Activated gamma-delta T cell treated with anti-CD3 and anti-CD28 coated beads, Interleukin-2, amount 50 U/mL, for 16 hours (primary cell): ENCODE measurements at regions not wholly inside any gene's neighbourhood (a gene's known extent, or its start where the extent isn't known, plus 50 kb on each side); places are given as distances from the start of the nearest gene placed in this dataset.
"Not testable (repeated sequence)": the region's sequence is repeated elsewhere in the genome, so short reads cannot be mapped to it uniquely, and the experiment has no call there.

Experiments
- DNase-seq: peaks from one replicate; pipeline ENCODE4 v3.0.0-alpha.2; 2020; ENCODE audit warnings: low read depth

DNA sequence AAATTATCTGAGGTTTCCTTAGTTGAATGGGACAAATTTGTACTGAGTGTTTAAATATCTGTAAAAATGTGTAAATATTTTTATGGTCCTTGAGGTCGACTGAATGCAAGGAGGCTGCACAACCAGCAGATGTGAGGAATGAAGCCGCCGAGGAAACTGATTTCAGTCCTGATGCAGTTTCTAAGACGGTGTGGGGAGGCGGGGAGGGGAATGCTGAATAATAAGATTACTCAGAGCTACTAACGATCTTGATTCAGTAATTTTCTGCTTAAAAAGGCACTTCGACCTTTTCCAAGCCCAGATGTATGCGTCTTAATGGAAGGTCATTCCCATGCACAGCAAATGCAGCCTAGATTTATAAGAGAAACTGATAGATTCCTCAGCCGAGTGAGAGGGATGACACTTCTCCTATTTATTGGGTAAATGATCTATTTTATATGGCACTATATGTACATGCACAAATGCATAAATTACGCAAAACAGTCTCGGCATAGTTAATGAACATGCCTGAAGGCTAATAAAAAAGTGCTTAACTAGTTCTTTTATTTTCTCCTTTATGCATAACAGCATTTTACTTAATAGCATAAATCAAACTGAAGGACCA, 167.6 kb upstream of the PITRM1 start:
- no peak for DNase-seq

DNA sequence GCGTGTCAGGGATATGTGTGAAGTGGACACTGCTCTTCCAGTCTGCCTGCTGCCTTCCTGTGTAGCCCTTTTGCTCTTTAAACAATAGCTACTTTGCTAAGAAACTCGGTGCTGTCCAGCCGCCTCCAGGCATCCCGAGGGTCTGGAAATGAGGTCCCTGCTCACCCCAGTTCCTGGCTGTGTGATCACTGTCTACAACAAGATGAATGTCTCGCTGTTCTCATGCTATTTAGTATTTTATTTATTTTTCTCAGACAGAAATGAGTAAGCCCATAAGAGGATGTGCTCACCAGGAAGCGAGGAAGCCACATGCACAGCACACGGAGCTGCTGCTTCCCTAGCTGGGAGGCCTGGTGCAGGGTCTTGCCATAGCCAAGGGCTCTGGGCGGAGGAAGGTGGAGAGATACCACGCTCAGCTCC, 167.0 kb upstream of the PITRM1 start:
- no peak for DNase-seq

DNA sequence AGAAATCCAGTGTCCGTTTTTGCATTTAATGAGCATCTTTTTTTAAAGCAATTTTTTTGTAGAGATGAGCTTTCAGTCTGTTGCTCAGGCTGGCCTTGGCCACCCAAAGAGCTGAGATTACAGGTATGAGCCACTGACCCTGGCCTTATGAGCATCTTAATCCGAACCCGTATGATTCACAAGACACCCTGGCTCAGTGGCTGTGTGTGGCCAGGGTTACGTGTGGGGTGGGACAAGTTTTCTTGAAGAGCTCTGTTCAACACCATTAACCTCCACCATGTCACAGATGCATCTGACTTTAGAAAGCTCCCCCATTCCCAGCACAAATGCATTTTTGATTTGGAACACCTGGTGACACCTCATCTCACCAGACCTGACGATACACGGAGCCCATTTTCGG, 166.5 kb upstream of the PITRM1 start:
- DNase-seq = no peak

DNA sequence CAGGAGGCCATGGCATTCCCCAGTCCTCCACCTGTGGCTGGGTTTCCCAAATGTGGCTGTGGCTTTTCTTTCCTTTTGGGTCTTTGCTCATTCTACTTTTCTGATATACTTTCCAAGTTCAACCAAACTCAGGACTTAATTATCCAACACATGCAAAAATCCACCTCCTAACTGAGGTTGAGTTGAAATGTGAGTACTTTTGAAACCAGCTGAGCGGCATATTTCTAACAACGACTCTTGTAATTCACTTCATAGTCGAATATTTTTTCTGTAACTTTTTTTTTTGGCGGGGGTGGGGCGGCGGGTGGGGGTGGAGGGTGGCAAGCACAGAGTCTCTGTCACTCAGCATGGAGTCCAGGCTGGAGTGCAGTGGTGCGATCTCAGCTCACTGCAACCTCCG, 165.2 kb upstream of the PITRM1 start:
- DNase-seq = no peak

DNA sequence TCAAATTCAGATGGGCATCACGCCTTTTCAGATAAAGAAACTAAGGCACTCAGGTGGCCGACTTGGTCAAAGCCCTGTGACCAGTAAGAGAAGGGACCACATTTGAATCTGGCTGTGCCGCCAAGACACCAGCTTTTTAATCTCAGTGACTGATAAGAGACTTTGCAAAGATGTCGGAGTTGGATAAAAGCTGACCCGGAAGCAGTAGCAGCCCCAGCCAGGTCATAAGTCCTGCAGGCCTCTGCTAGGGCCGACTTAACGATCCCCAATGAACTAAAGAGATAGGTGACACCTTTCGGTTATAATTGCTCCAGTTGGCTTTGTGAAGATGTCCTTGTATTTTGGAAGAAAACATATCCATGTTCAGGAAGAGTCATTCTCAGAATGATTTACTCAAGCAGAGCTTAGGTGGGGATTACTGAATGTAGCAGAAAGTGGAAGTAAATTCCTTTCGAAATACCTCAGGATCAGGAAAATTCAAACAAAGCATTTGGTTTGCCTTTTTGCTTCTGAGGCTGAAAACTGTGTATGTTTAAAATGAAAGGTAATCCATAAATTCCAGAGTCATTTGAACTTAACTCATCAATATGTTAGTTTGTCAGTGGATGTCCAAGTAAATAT, 164.2 kb upstream of the PITRM1 start:
- no peak for DNase-seq

DNA sequence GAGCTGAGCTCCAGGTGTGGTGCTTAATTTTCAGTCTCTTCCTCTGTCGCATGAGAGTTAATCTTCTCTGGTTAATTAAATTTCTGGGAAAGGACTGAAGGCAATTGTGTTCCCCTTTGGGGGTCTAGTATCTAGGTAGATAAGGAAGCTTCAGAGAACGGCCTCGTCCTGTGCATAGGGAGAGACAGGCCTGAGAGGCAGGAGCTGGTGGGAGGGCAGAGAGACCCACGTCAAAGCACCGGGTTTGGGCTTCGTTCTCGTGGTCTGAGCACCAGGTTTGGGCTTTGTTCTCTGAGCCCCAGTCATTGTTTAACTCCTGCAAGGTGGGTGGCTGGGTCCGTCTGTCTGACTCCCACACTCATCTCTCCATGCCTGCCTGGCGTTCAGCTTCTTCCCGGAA, 160.8 kb upstream of the PITRM1 start:
- DNase-seq = no peak

DNA sequence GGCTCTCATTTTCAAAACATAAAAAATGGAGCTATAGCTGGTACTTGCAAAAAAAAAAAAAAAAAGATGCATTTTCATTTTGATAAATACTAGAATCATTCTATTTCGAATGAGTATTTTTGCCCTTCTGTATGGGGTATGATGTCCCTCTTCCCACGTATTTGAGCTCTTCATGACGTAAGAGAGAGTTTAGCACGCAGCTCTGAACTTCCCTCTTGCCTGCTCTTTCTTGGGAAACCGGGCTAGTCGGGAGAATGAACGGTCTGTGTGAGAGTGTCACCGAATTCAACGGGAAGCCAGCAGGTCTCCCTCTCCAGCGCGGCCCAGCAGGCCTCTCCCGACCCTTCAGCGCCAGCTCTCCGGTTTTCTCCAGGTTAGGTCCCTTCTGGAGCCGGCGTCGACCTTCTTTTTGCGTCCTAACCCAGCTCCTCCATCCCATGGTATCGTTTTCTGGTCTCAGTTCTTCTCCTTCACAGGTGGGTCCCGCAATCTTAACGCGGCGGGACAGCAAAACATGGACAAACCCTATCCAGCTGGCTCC, 159.2 kb upstream of the PITRM1 start:
- no peak for DNase-seq

DNA sequence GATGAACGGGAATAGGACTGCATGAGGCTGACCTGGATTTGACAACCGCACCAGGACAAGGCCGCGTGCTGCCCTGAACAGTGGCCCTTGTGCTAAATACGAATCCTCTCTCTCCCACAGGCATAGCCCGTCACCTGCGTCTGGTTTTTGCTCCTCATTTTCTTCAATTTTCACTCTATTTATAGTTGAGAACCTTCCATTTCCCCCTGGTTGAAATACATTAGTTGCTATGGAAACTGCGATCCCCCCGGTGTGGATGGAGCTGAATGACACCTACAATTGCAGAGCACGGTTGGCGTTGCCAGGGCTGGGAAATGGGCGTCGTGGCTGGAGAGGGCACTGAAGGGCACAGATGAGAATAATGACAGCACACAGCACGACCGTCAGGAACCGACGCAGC, 158.6 kb upstream of the PITRM1 start:
- no peak for DNase-seq

DNA sequence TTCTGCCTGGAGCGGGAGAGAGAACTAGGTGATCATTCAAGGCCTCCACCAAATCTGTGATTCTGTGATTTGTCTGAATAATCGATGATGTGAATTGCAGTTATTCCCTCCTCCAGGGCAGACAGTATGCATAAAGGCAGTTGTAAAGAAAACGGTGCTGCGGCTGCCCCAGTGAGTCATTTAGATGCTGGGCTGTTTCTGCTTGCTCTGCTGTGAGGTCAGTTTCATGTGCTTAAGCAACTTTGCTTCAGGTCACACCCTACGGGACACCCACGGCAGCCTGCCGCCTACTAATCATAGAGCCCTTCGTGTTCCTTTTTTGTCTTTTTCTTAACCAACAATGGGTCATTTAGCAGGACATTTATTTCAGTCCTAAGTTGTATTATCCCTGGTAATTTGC, 158.1 kb upstream of the PITRM1 start:
- DNase-seq = no peak

DNA sequence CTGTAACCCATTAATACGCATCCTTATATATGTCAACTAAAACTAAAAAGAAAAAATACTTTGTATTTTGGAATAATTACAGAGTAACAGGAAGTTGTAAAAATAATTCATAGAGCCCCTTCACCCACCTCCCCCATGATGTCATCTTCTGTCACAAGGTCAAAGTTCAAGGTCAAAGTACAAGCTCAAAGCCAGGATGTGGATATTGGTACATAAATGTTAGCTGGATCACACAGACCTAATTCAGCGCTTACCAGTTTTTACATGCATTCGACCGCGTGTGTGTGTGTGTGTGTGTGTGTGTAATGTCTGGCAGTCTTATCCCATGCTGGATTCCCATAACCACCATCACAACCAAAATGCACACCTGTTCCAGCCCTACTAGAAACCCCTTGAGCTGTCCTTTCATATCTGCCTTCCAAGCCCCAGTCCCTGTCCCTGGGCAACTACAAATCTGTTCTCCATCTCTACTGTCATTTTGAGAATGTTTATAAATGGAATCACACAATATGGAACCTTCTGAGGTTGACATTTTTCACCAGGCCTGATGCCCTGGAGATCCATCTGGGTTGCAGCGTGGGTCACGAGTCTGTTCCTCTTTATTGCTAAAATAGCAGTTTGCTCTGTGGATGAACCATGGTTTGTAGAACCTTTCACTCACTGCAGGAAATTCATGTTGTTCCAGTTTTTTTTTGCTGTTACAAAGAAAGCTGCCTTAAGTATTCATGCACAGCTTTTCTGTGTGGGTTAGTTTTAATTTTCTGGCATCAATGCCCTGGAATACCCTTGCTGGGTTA, 153.6 kb upstream of the PITRM1 start:
- no peak for DNase-seq

DNA sequence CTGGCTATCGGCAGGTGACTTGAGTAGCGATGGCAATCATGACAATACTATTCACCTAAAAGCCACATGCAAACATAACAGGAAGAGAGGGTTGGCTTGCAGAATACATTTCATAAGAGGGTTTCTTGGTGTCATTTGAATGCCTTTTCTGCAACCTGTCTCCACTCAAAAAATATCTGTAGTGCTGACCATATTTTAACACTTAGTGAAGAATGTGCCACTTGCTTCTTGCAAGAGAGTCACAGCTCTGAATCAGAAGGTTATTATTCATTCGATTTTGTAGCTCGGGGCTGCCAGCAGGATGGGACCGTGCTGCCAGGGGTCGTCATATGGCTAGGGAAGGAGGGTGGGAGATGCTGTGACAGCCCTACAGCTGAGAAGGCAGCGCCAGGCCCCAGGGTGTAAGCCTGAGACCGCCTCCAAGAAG, 152.0 kb upstream of the PITRM1 start:
- DNase-seq = no peak

DNA sequence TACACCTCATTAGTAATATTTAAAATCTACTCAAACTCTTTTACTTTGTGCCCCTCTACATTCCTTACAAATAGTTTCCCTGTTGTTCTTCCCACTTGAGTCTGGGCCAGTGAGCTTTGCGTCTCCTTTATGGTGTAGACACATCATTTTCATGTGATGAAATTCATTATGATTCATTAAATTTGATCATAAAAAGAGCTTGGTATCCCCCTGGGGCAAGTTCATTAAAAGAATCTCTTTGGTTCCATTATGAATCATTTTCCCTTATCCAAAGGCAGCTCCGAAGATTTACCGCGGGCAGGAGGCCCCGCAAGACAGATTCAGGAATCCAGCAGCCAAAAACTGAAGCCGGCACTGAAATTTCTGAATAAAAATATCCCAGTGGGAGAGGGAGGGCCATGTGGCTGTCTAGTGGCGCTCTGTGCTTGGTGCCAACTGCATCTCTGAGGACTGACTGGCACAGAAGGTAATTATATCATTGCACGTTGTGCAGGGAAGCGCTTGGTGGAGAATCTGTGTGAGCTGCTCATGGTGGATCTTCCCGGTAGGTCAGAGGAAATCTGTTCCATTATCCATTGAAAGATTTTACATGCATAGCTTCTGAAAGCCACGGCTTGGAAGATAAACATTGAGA, 151.4 kb upstream of the PITRM1 start:
- no peak for DNase-seq

DNA sequence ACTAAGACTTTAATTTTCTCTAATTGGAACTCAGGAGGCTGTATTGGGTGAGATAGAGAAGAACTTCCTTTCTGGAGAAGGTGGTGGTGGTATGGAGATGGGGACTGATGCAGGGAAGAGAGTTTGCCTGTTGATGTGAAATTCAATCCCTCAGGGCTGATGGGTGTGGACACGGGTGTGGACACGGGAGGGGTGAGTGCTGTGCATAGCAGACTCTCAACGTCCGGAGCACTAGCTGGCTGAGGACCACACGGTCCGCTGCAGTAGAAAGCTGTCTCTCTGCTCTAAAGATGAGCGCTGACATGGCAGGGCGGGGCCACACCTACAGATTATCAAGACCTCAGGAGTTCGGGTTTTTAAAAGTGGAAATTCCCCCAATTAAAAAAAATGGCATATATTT, 148.5 kb upstream of the PITRM1 start:
- DNase-seq = no peak

DNA sequence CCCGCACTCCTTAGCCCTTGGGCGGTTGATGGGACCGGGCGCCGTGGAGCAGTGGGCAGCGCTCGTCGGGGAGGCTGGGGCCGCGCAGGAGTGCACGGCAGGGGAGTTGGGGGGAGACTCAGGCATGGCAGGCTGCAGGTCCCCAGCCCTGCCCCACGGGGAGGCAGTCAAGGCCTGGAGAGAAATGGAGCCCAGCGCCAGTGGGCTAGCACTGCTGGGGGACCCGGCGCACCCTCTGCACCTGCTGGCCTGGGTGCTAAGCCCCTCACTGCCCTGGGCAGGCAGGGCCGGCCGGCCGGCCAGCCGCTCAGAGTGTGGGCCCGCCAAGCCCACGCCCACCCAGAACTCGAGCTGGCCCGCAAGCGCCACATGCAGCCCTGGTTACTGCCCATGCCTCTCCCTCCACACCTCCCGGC, 147.2 kb upstream of the PITRM1 start:
- no peak for DNase-seq

DNA sequence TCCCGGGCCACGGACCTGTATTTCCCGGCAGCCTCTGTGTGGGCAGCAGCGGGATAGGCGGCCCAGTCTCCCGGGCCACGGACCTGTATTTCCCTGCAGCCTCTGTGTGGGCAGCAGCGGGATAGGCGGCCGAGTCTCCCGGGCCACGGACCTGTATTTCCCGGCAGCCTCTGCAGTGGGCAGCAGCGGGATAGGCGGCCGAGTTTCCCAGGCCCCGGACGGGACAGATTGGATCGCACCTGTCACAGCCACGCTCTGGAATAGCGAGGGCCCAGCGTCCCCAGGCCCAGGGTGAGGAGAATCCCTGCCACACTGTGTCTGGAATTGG, 145.9 kb upstream of the PITRM1 start:
- not testable (repeated sequence) for DNase-seq

DNA sequence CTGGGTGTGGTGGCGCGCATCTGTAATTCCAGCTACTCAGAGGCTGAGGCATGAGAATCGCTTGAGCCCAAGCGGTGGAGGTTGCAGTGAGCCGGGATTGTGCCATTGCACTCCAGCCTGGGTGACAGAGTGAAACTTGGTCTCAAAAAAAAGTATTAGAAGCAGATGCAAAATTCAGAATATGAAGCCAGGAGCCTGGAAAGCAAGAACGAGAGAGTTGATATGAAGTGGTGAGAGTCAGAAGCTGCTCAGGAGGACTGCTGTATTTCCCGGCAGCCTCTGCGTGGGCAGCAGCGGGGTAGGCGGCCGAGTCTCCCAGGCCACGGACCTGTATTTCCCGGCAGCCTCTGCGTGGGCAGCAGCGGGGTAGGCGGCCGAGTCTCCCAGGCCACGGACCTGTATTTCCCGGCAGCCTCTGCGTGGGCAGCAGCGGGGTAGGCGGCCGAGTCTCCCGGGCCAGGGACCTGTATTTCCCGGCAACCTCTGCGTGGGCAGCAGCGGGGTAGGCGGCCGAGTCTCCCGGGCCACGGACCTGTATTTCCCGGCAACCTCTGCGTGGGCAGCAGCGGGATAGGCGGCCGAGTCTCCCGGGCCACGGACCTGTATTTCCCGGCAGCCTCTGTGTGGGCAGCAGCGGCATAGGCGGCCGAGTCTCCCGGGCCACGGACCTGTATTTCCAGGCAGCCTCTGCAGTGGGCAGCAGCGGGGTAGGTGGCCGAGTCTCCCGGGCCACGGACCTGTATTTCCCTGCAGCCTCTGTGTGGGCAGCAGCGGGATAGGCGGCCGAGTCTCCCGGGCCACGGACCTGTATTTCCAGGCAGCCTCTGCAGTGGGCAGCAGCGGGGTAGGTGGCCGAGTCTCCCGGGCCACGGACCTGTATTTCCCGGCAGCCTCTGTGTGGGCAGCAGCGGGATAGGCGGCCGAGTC, 145.2 kb upstream of the PITRM1 start:
- DNase-seq = not testable (repeated sequence)

DNA sequence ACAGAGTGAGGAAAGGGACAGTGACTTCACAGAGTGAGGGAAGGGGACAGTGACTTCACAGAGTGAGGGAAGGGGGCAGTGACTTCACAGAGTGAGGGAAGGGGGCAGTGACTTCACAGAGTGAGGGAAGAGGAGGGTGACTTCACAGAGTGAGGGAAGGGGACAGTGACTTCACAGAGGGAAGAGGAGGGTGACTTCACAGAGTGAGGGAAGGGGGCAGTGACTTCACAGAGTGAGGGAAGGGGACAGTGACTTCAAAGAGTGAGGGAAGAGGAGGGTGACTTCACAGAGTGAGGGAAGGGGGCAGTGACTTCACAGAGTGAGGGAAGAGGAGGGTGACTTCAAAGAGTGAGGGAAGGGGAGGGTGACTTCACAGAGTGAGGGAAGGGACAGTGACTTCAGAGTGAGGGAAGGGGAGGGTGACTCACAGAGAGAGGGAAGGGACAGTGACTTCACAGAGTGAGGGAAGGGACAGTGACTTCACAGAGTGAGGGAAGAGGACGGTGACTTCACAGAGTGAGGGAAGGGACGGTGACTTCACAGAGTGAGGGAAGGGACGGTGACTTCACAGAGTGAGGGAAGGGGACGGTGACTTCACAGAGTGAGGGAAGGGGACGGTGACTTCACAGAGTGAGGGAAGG, 142.0 kb upstream of the PITRM1 start:
- DNase-seq = not testable (repeated sequence)

DNA sequence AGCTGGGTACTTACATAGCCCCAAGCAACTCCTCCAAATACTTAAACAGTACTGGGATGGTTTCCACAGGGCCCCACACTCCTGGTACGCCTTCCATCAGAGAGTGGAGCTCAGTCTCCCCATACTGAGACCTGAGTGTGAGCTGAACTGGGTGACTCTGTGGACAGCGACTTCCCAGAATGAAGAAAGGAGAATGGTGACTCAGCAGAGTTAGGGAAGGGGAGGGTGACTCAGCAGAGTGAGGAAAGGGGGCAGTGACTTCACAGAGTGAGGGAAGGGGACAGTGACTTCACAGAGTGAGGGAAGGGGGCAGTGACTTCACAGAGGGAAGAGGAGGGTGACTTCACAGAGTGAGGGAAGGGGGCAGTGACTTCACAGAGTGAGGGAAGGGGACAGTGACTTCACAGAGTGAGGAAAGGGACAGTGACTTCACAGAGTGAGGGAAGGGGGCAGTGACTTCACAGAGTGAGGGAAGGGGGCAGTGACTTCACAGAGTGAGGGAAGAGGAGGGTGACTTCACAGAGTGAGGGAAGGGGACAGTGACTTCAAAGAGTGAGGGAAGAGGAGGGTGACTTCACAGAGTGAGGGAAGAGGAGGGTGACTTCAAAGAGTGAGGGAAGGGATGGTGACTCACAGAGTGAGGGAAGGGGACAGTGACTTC, 141.3 kb upstream of the PITRM1 start:
- not testable (repeated sequence) for DNase-seq

DNA sequence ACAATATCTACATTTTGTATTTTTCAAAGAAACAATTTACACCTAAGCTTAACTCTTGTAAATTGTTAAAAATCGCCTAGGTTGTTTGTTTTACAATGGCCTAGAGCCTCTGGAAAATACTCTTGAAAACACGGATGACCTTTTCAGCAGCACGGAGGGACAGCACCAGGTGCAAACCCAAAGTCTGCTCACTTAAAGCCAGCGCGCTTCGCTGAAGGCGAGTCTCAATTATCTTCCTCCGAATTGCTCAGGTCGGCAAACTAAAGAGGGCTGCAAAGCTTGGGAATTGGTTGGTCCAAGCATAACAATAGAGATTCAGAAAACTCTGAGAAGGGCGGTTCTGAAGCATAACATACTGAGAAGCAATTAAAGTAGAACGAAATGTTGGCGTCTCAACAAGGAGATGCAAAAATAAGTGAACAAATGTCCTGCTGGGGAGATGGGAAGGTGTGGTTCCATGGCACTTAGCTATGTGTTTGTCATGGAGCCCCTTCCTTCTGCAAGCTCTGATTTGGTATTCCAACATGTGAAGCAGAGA, 139.9 kb upstream of the PITRM1 start:
- no peak for DNase-seq
